Myocyte (in vitro differentiated cells): ENCODE measurements at regions not wholly inside any gene's neighbourhood (a gene's known extent, or its start where the extent isn't known, plus 50 kb on each side); places are given as distances from the start of the nearest gene placed in this dataset.

Experiments used
- DNase-seq: peaks from one replicate; pipeline ENCODE4 v3.0.0-alpha.2; 2012; ENCODE audit warnings: low read depth

GRCh38 chr2:234341306-234341985, 155.4 kb downstream of the ARL4C start:
- no peak for DNase-seq

DNA sequence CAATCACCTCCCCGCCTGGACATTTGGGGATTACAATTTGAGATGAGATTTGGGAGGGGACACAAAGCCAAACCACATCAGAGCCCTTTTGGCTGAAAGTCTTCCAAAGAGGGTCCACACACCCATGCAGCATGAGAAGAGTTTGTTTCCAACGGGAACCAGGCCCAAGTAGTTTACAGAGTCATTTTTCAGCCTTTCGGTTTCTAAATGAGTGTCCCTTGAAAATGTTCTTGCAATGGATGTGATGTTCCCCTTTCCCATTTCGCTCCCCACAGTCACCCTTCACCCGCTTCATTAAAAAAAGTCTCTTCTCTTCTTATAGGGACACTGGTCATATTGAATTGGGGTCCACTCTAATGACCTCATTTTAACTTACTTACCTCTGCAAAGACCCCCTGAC, 157.4 kb downstream of the ARL4C start:
- no peak for DNase-seq

GRCh38 chr2:234339011-234339410, 157.9 kb downstream of the ARL4C start:
- DNase-seq, result no peak

DNA sequence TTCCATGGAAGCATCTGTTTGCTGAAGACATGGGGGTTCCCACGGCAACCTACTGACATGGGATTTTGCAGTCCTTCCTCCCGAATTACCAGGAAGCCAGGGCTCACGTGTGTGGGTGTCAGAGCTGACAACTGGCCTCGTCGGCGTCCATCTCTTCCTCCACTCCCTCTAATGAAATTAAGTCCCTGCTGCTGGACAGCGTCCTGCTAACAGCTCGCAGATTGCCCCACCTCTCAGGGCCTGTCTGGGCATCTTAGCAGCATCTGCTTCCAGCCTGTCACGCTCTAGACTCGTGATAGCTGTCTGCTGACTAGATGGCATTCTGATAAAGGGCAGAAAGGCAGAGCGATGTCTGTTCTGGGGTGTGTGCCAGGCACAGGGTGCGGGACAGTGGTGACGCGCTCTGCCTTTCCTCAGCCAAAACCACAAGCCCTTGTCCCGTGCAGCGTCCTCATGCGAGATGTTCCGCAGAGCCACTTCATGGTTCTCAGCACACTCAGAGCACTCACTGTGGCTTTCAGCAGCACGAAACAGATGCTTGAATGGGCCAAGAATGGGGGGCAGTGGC, 161.1 kb downstream of the ARL4C start:
- peak; percentile 99 for DNase-seq

GRCh38 chr2:234334756-234335155, 162.1 kb downstream of the ARL4C start:
- DNase-seq, result no peak

DNA sequence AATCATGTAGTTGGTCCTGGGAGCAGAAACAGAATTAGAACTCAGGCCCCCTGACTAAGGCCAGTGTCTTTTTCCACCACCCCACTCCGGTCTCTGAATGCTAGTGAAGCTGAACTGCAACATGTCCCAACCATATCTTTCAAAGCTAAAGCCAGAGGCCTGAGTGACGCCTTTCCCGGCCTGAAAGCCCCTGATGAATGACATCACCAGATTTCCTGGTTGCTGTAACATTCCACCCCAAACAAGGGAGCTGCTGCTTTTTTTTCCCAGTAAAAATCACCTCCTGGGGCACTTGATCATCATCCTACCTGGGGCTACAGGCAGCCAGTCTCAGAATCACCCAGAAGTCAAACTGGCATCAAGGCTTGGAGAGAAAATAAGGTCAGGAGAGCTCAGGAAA, 162.7 kb downstream of the ARL4C start:
- DNase-seq, result no peak

DNA sequence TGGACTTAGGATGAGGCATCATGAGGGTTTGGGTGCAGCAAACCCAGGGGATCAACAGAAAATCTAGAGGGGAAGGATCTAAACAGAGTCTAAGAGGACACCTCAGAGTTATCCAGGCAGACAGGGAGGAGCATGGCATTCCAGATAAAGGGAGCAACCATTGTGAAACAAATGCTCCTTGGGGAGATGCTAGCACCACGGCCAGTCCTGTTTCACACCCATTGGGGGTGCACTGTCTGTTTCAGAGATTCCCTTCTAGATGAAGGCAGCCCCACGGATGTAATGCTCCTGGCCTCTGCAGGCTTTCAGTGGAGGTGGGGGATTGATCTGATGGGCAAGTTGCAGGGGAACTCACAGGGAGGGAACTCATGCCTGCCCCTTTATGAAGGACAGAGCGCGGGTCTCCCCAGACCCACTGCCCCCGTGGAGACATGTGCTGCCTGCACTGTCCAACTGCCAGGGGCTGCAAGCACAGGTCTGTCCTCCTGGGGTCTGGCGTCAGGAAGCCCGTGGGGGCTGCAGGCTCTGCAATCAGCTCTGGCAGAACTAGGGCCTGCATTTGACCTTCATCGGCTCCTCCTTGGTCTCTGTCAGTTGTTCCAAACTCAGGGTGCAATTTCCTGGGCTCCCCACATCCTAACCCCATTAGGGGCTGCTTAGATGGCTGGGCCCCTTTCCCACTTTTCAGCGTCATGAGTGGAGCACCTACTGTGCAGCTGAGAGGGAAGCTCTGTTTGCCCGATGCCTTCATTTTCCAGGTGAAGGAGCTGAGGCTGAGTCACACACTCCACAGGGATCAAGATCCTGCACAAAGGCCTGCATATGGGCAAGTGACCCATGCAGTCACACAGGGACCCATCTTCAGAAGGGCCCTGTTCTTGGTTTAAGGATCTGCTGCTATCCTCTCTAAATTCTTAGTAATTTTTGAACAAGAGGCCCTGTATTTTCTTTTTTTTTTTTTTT, 163.4 kb downstream of the ARL4C start:
- DNase-seq, result no peak

GRCh38 chr2:234331966-234332365, 164.9 kb downstream of the ARL4C start:
- DNase-seq, result no peak

DNA sequence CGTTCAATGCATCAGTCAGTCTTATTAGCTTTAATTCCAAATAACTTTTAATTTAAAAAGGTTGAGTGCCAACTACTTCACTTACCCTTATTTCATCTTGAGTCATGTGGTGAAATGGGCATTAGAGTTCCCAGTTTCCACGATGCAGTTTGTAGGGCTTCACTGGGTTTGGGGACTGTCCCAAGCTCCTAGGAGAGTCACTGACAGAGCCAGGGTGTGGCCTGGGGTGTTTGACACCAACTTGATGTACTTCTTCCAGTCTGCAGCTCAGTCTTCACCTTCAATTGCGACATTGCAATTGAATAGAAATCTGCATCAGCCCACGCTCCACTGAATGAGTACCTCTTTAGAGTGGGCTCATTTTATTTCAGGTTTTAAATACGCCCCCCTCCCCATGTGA, 165.3 kb downstream of the ARL4C start:
- DNase-seq, result no peak

GRCh38 chr2:234330902-234331301, 166.0 kb downstream of the ARL4C start:
- DNase-seq, result no peak

- peak; percentile 53 for DNase-seq
Observed at GRCh38 chr2:234329202-234329960, 167.5 kb downstream of the ARL4C start.

DNA sequence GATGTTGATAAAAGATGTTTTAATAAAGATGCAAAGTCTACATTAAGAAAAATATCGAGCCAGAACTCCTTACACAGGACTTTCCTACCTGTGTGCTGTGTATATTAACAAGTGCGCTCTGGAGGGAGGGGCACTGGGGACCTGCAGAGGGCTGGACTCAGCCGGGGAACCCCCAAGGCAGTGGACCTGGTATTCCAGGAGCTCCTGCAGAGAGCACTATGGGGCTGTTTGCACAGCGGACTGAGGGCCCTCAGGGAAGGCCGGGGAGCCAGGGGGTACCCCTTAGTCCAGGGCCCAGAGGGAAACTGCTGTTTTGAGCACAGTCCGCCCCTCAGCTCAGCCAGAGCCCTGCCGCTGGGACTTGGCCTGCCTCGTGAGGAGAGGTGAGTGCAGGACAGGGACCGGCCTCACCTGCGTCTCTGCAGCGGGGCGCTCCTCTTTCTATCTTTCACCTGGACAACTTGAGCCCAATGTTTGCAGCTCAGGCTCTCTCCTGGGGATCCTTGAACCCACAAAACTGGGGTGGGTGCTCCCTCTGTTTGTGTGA, 168.4 kb downstream of the ARL4C start:
- no peak for DNase-seq

DNA sequence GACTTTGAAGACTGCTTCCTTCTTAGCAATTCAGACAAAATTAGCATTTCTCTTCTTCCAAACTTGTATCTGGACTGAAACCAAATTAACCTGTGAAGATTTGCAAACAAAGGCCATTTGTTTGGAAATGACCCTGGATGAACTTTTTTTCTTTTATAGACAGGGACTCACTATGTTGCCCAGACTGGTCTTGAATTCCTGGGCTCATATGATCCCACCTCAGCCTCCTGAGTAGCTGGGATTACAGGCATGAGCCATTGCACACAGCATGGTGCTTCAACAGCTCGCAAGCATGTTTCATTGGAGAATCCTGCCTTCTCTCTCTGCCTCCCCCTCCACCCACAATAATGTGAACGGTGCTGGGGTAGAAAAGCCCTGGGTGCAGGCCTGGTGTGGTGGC, 170.2 kb downstream of the ARL4C start:
- no peak for DNase-seq

GRCh38 chr2:234324116-234324515, 172.8 kb downstream of the ARL4C start:
- no peak for DNase-seq

DNA sequence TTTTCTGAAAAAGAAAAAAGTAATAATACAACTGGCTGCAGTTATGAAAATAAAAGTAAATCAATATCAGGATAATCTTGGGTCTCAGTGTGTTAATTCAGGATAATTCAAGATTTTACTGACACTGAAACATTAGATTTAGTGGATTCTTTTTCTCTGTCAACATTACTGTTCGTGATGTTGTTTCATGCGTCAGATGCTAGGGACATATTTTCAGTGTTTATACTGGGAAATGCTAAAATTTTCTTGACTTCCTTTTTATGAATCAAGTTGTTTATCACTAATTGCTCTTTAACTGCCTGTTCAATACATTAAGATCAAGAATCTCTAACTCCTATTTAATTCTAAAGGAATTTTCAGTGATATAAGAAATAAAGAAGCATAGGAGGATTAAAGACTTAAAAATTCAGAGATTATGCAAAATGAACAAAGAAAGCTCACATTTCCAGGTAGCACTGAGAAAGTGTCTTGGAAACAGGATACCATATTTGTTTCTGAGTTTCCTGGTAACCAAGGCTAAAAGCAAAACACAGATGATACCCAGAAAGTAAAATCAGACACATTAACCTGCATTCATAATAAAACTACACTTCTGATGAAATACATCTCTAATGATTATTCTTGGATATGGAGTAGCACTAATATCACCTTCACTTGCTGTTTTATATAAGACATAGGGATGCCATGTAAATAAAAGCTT, 174.0 kb downstream of the ARL4C start:
- no peak for DNase-seq

DNA sequence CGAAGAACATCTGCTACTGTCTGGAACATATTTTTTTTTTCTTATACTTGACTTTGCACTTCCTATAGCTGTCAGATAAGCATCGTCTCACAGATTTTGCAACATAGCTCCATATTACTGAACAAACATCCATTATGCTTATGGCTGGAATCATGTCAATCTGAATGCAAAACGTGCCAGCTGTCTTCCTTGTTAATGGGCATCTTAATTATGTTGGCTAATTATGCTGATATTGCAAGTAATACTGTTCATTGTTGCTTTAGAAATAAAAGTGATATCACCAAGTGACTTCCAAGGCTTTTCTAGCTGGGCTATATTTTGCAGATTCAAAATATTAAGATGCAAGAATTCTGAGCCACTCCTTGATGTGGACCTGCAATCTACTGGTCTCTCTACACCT, 176.8 kb downstream of the ARL4C start:
- no peak for DNase-seq

DNA sequence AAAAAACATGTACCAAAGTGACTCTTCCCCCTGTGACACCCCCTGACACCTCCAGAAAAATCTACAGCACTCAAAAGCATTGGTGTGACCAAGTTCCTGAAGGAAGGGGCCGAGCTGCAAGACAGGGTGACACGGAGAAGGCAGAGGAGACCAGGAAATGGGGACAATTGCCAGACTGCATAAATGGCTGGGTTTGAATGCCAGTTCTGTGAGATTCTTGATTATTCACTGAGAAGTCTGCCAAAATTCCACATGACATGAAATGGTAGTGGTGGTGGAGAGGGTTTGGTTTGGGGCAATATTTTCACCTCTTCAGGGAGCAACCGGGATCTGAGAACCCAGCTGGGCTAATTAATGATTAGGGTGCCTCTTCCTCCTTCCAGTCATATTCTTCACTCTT, 178.5 kb downstream of the ARL4C start:
- no peak for DNase-seq

- DNase-seq, result no peak
Observed at GRCh38 chr2:234313558-234313957, 183.3 kb downstream of the ARL4C start.

DNA sequence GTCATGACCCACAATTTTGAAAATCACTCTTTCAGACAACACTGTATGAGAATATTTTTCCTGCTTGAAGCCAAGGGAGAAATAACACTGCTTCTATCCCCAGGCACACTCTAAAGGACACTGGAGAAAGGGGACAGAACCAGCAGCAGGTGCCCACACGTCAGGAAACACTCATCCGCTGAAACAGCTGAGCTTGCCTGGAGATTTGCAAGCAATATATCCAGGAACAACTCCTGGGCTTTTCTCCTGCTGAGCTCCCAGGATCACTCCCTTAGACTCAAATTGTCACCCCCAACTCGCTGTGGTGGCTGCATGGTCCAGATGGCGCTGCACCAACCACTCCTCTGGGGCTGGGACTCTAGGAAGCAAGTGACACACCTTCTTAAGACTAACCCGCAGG, 186.7 kb downstream of the ARL4C start:
- peak; percentile 58 for DNase-seq

GRCh38 chr2:234309431-234309830, 187.4 kb downstream of the ARL4C start:
- no peak for DNase-seq

DNA sequence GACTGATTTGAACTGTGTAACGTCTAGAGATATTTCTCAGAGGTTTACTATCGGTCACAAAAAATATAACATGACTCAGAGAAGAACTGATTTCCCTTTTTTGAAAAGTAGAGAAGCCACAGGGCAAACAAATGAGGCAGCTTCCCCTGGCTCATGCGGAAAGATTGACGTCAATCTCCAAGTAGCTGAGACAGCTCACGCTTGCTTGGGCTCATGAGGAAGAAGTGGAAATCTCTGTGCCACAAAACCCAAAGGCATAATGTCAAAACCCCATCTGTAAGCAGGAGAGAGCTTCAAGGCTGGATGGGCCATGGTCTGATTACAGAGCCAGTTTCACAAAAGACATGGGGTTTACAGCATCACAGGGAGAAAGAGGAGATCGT, 188.1 kb downstream of the ARL4C start:
- DNase-seq, result peak; percentile 66
